ENCODE measurements at regions not wholly inside any gene's neighbourhood (a gene's known extent, or its start where the extent isn't known, plus 50 kb on each side); places are given as distances from the start of the nearest gene placed in this dataset.

DNA sequence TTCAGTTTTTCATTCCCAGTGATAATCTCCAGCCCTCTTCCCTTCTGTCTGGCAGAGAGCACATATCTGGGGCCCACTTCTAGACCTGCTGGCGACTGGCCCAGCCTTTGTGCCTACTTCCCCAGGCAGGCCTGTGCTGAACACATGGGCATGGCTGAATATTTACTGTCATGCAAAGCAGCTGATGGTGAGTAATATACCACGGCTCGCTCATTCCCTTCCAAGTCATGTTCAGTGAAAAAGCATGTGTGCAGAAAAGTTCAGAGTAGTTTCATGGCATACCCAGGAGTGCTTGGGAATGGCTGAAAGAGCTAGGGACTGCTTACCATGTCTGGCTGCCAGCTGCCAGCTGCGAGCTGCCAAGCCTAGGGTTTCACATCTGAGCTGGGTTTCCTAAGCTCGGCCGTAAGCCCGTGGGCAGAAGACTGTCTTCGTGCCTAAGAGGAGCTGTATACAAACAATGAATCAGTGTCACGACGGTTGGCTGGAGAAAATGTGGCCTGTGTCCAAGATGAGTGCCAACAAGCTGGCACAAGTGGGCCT, 179.9 kb upstream of the PELI2 start:
- DNase-seq (ENCODE audit: low spot score) = no peak

DNA sequence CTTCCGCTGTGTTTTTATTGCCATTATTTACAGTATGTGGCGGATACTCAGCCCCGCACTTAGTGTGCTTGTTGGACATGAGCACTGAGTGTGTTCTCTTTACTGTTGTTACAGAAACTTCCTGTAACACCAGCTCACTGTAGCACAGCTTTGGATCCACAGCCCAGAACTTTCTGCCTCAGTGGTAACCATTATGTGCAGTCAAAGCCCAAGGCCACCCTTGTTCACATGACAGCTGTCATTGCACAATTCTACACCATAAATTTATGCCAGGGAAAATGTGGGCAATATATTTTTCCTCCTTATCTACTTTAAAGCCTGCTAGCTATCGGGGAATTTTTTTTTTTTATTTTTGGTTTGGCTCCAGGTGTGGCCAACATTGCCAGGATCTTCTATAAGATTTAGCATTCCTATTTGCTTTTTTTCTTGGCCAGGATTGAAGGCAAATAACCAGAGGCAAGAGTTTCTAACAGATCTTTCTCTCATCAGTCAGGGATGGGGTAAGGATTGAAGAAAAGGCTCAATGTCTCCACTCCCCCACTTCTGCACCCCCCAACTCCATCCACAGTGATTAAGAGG, 176.0 kb upstream of the PELI2 start:
- DNase-seq (ENCODE audit: low spot score) = no peak

DNA sequence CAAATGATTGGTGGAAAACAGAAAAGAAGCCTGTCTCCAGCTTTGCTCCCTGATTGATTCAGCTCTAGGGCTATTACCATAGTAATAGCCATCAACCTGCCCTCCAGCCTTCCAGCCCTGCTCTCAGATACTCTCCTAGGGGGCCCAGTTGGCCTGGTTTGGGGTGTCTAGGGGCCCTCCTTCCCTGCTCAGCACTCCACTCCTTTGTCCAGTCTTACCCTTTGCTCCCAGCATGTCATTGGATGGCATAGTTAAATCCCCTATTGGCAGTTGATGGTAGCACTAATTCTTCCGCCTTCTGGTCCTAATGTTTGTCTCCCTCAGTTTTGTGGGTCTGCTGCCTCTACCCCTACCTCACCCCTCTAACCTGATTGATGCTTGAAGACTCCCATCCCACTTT, 175.4 kb upstream of the PELI2 start:
- no peak for DNase-seq (ENCODE audit: low spot score)

DNA sequence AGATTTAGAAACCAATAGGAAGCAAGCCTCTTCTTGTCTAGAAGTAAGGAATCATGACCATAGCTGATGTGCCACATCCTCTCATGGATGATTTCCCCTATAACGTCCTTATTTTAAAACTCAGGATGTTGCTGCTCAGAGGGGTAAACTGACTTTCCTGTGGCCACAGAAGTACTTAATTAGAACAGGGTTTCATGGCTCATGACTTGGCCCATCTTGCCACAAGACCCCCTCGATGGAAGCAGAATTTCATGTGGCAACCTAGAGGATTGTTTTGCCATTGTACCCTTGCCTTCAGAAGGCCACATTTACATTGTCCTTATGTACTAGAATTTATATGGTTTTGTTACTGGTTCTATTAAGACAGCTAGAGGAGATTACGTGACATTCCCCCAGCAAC, 173.5 kb upstream of the PELI2 start:
- no peak for DNase-seq (ENCODE audit: low spot score)

DNA sequence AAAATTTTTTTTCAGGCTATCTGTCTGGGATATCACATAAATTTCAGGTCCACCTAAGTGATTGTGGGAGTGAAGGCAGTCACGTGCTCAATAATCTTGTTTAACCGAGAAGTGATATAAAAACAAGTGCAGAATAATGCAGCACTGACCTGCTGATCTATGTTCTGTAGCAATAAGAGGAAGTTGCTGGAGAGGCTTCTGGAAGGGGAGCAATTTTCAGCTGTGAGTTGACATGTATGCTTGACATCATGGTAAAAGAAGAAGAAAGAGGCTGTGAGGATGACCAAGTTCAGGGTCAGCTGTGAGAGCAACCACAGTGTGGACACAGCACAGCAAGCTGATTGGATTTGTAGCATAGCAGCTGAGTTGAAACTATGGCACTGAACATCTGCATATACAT, 172.0 kb upstream of the PELI2 start:
- no peak for DNase-seq (ENCODE audit: low spot score)

DNA sequence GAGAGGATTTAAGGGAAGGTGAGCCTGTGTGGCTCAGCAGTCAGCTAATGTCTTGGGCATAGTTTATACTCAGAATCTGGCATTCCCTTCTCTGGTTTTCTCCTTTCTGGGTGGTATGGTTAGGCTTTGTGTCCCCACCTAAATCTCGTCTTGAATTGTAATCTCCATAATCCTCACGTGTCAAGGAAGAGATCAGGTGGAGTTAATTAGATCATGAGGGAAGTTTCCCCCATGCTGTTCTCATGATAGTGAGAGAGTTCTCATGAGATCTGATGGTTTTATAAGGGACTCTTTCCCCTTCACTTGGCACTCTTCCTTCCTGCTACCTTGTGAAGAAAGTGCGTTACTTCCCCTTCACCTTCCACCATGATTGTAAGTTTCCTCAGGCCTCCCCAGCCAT, 169.8 kb upstream of the PELI2 start:
- DNase-seq (ENCODE audit: low spot score) = no peak

DNA sequence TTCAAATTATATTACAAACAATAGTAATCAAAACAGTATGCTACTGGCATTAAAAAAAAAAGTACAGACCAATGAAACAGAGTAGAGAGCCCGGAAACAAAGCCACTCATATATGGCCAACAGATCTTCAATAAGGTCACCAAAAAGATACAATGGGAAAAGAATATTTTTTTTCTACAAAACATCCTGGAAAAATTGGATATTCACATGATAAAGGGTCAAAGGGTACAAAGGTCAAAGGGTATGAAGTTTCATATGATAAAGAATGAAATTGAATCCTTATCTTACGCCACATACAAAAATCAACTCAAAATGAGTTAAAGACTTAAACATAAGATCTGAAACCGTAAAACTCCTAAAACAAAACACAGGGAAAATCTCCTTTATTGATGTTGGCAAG, 168.5 kb upstream of the PELI2 start:
- no peak for DNase-seq (ENCODE audit: low spot score)

DNA sequence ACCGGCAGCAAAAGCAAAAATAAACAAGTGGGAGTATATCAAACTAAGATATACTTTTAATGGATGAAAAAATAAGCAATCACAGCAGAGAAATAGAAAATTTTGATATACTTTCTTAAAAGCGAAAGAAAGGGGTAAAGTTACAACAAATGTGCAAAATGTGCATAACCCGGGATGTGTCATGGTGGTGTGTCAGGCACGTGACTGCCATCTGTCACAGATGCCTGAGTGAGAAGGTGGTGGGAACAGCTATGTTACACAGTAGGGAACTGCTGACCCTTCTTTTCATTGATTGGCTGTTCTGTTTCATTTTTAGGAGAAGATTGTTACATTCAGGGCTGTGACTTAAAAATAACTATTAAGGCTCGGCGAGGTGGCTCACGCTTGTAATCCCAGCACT, 168.1 kb upstream of the PELI2 start:
- no peak for DNase-seq (ENCODE audit: low spot score)

DNA sequence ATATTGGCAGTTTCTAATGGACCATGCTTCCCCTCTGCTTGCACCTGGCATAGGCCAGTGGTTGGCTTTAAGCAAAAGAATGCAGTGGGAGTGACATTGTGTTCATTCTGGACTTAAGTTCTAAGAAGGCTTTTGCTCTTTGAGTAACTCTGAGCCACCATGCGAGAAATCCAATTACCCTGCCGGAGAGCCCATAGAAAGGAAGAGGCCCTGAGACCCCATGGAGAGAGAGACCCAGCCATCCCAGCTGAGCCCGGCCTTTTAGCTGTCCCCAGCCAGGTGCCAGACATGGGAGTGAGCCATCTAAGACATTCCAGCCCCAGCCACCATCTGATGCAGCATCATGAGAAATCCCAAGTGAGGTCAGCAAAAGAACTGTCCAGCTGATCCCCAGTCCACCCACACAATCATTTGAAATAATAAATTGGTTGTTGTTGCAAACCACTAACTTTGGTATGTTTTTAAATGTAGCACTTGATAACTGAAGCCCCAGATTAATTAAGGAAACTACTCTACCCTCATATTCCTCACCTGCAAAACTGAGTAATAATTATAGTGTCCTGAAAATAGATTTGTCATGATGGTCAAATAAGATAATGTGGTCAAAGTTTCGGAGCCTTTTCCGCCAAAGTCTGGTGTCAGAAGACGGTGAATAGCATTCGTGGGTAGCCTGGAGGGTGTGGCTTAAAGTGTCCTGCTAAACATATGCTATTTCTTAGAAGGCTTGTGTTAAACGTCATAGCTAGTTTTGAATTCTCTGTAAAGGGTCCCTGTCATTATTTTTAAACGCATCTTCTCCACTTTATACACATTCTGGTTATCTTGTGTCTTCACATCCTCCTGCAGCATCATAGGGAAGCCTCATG, 166.6 kb upstream of the PELI2 start:
- DNase-seq (ENCODE audit: low spot score) = no peak

DNA sequence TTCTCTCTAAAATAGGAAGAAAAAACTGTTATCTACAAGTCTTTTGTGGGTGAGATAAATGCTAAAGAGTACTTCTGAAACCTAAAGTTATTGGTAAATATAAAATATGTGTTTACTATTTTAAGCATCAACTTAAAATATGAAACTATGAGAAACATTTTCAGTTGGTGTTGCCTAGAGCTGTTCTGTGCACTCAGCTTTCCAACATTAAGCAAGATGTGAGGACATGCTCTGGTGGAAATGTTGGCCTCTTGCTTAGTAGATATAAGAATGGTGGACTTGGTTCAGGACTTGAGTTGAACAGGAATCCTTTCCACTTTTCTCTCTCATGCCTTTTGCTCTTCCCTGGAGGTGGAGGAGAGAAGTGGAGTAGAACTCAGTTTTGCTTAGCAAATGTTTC, 164.1 kb upstream of the PELI2 start:
- DNase-seq (ENCODE audit: low spot score) = no peak

DNA sequence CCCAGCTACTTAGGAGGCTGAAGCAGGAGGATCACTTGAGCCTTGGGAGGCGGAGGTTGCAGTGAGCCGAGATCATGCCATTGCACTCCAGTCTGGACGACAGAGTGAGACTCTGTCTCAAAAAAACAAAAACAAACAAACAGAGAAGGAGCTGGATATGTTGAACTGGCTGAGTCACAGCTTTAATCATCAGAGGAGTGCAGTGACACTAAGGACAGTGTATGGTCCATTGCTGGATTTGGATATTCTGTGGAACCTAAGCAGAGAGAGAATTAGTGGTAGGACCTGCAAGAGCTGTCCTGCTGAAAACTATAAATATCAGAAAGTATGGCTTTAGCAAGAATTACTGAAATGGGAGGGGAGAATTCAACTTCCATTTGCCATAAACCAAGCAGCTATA, 163.0 kb upstream of the PELI2 start:
- DNase-seq (ENCODE audit: low spot score) = no peak

DNA sequence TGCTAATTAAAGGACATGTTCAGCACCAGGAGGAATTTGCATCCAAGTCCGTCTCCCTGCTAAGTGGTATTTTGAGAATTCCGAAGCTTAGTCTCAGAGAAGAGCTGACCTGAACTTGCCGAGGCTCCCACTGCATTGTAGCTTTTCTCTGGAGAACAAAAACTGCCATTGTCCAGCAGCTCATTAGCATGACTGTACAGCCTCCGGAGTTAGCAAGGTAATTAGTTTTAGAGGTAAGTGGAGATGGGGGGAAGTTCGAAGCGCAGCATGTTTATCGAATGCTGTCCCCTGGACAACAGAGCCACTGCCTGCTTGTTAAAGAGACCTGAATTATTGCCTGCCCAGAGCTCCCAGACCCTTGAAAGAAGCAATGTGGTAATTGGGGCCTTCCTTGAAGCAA, 160.3 kb upstream of the PELI2 start:
- peak; percentile 68 for DNase-seq (ENCODE audit: low spot score)

DNA sequence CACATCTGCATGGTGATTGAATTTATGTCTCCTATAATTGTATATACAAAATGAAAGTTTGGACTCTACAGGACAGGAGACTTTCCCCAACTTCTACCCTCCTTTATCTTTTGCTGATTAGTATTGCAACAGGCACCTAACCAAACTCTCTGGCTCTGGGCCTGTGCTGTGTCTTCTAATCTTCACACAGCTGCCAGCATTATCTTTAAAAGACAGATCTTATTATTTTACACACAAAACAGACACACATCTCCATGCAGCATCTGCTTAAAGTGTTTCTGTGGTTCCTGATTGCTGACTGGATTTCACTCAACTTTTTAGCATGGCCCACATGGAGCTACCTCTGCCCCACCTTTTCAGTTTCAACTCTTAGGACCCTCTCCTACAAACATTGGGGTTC, 154.9 kb upstream of the PELI2 start:
- no peak for DNase-seq (ENCODE audit: low spot score)

DNA sequence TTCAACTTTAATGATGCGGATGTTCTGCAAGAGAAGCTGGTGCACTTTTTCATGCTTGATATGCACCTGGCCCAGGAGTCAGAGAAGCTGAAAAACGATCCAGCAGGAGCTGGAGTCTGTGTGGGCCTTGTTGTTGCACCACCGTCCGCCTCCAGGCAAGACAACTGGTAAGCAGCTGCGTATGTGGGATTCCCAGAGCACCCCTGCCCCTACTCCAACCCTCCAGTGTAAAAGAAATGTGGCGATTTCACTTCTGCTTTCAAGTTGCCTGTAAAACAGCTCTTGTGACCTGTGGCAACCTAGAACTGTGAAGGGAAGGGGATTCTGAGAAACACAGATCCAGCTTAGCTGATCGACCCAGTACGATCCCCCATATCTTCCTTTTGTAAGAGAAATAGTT, 154.1 kb upstream of the PELI2 start:
- no peak for DNase-seq (ENCODE audit: low spot score)

DNA sequence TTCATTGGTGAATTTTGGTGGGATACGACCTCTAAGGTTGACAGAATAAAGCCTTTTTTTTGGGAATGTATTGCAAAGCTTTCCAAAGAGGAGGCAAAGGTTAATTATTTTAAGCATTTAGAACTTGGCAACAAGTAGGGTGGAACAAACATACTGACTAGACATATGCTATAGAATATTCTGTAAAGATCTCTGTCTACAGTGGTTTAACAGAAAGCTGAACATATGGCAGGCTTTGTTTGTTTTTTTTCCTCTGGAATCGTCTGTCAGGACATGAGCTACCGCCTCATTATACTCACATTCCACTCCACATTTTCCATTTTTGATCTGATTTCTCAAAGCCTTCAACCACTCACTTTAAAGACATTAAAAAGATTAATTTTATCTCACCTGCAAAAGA, 153.4 kb upstream of the PELI2 start:
- no peak for DNase-seq (ENCODE audit: low spot score)

DNA sequence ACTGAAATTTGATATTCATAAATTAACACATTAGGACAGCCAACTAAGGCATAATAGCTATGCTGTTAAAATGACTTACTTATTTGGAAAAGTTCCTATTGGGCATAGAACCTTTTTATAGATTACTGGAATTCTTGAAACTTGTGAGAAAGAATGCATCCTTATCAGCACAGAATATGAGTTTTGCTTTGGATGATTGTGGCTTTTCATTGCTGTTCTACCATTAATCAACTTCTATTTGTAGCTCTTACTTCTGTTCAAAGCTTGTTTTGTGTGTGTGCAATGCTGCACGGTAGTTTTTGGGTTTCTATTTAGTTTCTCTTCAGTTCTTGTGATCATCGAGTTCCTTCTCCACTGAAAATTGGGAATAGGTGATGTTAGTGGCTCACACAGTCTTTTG, 152.4 kb upstream of the PELI2 start:
- no peak for DNase-seq (ENCODE audit: low spot score)

DNA sequence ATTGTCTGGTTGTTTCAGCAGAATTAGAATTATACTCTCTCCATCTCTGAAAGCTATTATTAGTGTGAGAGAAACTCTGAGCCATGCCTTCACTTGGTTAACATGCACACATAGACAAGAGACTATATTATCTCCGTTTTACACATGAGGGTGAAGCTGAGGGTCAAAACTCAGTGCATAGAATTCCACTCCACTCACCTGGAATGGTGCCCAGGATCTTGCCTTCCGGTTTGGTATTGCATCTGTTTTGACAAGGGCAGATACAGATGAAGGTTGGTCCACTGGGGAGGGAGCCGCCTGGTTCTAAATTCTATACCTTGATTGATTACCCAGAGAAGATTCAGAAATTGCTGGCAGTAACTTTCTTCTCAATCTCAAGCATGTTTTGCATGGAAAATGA, 149.5 kb upstream of the PELI2 start:
- no peak for DNase-seq (ENCODE audit: low spot score)

DNA sequence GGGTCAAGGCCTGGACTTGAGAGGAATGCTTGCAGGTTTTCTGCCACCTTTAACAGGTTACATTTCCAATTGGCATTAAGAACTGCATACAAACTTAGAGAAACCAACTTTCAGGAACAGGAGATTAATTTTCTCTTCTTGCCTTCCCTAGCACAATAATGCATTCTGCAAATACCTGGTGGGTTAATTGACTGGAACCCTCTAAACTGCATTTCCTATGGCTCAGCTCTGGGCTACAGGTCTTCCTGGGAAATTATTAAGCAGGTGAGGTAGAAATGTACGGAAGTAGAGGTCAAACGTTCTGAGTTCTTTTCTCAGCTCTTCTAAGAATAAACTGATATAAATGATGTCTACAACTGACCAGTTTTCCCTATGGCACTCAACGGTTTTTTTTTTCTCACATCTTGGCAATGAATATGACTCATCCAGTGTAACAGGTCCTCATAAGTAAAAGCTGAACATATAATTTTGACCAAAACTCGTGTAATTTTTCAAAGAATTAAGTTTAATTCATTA, 144.9 kb upstream of the PELI2 start:
- no peak for DNase-seq (ENCODE audit: low spot score)

DNA sequence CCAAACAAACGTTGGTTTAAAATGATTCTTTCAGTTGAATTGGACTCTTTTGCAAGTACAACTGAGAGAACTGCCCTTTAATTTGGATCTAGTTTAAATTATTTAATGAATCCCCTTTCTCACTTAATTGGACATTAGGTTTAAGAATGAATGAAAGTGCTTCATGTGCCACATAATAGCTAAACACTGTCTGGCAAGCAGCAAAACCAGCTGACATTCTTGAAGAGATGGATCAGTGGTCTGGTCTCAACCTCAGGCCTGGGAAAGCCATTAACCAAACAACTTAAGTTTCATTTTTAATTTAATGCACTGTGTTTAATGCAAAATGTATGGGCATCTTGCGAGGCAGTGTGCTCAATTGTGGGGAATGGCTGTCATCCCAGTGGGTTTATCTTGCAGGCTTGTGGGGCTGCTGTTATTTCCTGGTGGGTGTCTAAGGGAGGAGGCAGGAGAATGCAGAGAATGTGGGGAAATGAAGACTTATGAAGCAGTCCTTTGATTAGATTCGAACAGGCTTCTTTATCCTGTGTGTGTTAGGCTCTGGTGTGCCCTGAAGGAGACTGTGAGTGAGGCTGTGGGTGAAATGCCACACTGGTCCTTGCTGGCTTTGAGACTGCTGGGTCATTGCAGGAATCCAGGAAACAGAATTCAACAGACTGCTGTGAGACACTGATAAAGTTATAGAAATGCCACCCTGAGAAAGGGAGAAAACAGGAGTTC, 144.1 kb upstream of the PELI2 start:
- no peak for DNase-seq (ENCODE audit: low spot score)

DNA sequence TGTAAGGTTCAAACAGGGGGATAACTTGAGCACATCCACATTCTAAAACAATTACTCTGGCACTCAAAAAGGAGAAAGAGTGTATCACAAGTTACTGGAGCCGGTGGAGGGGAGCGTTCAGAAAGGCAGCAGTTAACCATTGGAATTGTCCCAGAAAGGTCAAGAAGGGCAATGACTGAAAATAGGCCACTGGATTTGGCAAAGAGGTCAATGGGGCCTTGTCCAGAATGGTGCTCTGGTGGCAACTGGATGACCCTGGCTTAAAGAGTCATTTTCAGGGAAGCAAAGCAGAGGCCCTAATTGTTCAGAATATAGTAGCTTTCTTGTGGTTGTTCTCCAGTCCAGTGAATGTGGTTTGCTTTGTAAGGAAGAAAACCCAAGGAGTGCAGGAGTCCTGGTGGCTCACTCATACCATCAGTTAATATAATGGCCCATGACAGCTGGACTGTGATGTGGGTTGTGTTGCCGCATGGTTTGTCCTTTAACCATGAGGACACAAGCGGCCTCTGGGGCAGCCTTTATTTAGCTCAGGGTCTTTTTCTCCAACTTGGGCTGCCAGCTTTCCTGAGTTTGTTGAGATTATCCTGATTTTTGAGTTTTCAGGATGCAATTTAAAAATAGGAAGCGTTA, 142.8 kb upstream of the PELI2 start:
- DNase-seq (ENCODE audit: low spot score) = no peak

DNA sequence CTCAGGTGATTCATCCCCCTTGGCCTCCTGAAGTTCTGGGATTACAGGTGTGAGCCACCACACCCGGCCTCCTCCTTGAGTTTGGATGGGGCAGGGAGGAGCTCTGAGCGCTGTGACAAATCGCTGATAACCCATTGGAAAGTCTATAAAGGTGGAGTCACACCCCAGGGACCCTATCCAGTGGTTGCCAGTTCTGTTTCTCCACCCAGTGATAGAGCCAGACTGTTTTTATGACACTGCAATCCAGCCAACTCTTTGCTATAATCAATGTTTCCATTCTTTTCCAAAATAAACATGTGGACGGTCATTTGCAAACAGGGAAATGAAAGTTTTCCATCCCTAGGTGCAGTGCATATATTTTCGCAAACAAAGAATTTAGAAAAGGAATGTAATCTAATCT, 142.0 kb upstream of the PELI2 start:
- DNase-seq (ENCODE audit: low spot score) = no peak

DNA sequence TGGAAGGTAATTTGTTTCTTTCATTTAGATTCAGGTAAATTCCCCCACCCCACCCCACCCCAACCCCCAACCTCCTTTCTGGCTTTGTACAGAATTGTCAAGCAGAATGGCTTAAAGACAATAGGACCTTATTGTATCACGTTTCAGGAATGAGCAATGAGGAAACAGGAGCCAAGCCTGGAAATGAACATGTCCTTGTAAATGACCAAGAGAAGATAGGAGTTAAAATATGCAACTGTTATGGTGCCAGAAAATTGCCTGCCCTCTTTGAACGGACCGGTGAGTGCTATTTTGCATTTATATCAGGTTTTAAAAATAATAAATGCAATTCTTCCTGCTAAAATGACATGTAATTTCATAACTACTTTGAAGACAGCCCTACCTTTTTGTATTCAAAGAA, 141.6 kb upstream of the PELI2 start:
- no peak for DNase-seq (ENCODE audit: low spot score)
